HG03460 (cell line): ENCODE measurements at regions not wholly inside any gene's neighbourhood (a gene's known extent, or its start where the extent isn't known, plus 50 kb on each side); places are given as distances from the start of the nearest gene placed in this dataset.
"Not testable (repeated sequence)": the region's sequence is repeated elsewhere in the genome, so short reads cannot be mapped to it uniquely, and the experiment has no call there.

Source experiments
- ATAC-seq: cut with Tn5 transposase; IDR thresholded peaks from one replicate; pipeline ENCODE4 v1.9.1; 2021; ENCODE audit not compliant: unreplicated experiment

GRCh38 chr1:106292130-106292529 lies 764.3 kb upstream of the PRMT6 start:
- ATAC-seq = no peak

GRCh38 chr1:106296431-106296830 lies 760.0 kb upstream of the PRMT6 start:
- ATAC-seq = no peak

- no peak for ATAC-seq
These were observed 752.4 kb upstream of the PRMT6 start for GRCh38 chr1:106304106-106304505.

- no peak for ATAC-seq
These were observed 736.9 kb upstream of the PRMT6 start for GRCh38 chr1:106319612-106320011.

GRCh38 chr1:106325600-106325999 lies 730.9 kb upstream of the PRMT6 start:
- ATAC-seq = no peak

- no peak for ATAC-seq
These were observed 712.0 kb upstream of the PRMT6 start for GRCh38 chr1:106344494-106344893.

GRCh38 chr1:106360252-106360651 lies 696.2 kb upstream of the PRMT6 start:
- no peak for ATAC-seq

- ATAC-seq = no peak
These were observed 689.7 kb upstream of the PRMT6 start for GRCh38 chr1:106366627-106367319.

- ATAC-seq = no peak
These were observed 678.2 kb upstream of the PRMT6 start for GRCh38 chr1:106378261-106378660.

GRCh38 chr1:106380772-106381171 lies 675.7 kb upstream of the PRMT6 start:
- ATAC-seq = no peak

- ATAC-seq = not testable (repeated sequence)
These were observed 667.3 kb upstream of the PRMT6 start for GRCh38 chr1:106389160-106389559.

GRCh38 chr1:106393046-106393445 lies 663.4 kb upstream of the PRMT6 start:
- no peak for ATAC-seq

- ATAC-seq = no peak
These were observed 660.5 kb upstream of the PRMT6 start for GRCh38 chr1:106396020-106396419.

- no peak for ATAC-seq
These were observed 658.1 kb upstream of the PRMT6 start for GRCh38 chr1:106398391-106398790.

GRCh38 chr1:106406114-106406513 lies 650.4 kb upstream of the PRMT6 start:
- ATAC-seq = no peak

- not testable (repeated sequence) for ATAC-seq
These were observed 644.2 kb upstream of the PRMT6 start for GRCh38 chr1:106412321-106412720.

GRCh38 chr1:106435269-106435668 lies 621.2 kb upstream of the PRMT6 start:
- no peak for ATAC-seq

GRCh38 chr1:106439475-106439874 lies 617.0 kb upstream of the PRMT6 start:
- no peak for ATAC-seq

GRCh38 chr1:106447466-106447865 lies 609.0 kb upstream of the PRMT6 start:
- no peak for ATAC-seq

- ATAC-seq = no peak
These were observed 599.6 kb upstream of the PRMT6 start for GRCh38 chr1:106456832-106457231.

- ATAC-seq = no peak
These were observed 599.1 kb upstream of the PRMT6 start for GRCh38 chr1:106457368-106457767.

- no peak for ATAC-seq
These were observed 597.6 kb upstream of the PRMT6 start for GRCh38 chr1:106458866-106459265.

- ATAC-seq = no peak
These were observed 597.1 kb upstream of the PRMT6 start for GRCh38 chr1:106459418-106459817.
